ENCODE measurements at regions not wholly inside any gene's neighbourhood (a gene's known extent, or its start where the extent isn't known, plus 50 kb on each side); places are given as distances from the start of the nearest gene placed in this dataset.

DNA sequence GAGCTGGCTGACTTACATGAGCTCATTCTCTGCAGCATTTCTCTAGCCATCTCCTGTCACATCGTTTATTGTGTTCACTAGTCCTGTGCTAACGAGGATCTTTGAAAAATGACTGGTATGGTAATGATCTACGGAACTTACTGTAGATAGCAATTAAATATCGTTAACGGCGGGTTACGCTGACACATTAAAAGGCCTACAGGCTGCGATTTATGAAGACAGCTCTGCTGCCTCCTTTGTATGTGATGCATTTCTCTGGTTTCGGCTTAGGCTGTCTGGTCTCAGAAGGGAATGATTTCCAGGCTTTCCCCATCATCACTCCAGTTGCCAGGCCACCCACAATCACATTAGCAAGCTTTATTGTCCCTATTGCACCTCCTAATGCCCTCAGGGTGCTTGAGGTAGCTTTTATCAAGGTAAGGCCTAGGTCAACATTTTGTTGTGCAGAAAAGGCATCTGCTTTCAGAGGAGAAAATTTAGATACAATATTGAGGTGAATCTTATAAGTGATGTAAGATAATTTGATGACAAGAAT, 284.4 kb downstream of the SOX11 start:
- TF ChIP-seq, protein P1, sequence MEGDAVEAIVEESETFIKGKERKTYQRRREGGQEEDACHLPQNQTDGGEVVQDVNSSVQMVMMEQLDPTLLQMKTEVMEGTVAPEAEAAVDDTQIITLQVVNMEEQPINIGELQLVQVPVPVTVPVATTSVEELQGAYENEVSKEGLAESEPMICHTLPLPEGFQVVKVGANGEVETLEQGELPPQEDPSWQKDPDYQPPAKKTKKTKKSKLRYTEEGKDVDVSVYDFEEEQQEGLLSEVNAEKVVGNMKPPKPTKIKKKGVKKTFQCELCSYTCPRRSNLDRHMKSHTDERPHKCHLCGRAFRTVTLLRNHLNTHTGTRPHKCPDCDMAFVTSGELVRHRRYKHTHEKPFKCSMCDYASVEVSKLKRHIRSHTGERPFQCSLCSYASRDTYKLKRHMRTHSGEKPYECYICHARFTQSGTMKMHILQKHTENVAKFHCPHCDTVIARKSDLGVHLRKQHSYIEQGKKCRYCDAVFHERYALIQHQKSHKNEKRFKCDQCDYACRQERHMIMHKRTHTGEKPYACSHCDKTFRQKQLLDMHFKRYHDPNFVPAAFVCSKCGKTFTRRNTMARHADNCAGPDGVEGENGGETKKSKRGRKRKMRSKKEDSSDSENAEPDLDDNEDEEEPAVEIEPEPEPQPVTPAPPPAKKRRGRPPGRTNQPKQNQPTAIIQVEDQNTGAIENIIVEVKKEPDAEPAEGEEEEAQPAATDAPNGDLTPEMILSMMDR (IDR thresholded peaks at IDR 0.05): no peak
- no peak for DNase-seq (ENCODE audit: extremely low spot score, unreplicated experiment)
- H3K4me3 Mint-ChIP-seq (ENCODE audit: unreplicated experiment): no peak overlapping the region
- no peaks in the 10 kb centered on the region for H3K36me3 Mint-ChIP-seq (ENCODE audit: unreplicated experiment)
- H3K4me1 Mint-ChIP-seq (ENCODE audit: unreplicated experiment): peaks cover 5% of the 10 kb centered on the region
- H3K27me3 Mint-ChIP-seq (ENCODE audit: unreplicated experiment): peaks cover 3% of the 10 kb centered on the region
- no peaks in the 10 kb centered on the region for H3K9me3 Mint-ChIP-seq (ENCODE audit: unreplicated experiment)
- no peak overlapping the region for H3K27ac Mint-ChIP-seq (ENCODE audit: unreplicated experiment)

DNA sequence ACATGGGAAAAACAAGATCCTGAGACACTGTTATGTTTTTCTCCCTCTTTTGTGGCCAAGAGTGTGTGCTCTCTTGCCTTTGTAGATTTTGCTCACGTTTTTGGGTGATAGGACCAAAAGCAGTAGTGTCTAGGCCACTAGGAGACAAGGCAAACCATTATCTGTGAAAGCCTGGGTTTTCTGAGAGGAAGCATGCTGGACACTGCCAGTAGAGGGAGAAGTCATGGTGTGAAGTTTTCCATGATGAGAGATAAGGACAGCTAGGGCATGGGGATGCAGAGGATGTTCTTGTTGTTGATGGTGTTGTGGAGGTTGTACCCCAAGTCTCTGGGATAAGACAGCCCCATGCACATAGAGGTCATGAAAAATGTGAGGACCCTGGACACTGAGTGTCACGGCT, 285.3 kb downstream of the SOX11 start:
- H3K4me1 Mint-ChIP-seq (ENCODE audit: unreplicated experiment): peaks cover 5% of the 10 kb centered on the region
- no peak overlapping the region for H3K27ac Mint-ChIP-seq (ENCODE audit: unreplicated experiment)
- H3K36me3 Mint-ChIP-seq (ENCODE audit: unreplicated experiment): no peaks in the 10 kb centered on the region
- no peak overlapping the region for H3K4me3 Mint-ChIP-seq (ENCODE audit: unreplicated experiment)
- TF ChIP-seq, protein P1 (IDR thresholded peaks at IDR 0.05): no peak
- DNase-seq (ENCODE audit: extremely low spot score, unreplicated experiment): no peak
- no peaks in the 10 kb centered on the region for H3K9me3 Mint-ChIP-seq (ENCODE audit: unreplicated experiment)
- peaks cover 4% of the 10 kb centered on the region for H3K27me3 Mint-ChIP-seq (ENCODE audit: unreplicated experiment)

DNA sequence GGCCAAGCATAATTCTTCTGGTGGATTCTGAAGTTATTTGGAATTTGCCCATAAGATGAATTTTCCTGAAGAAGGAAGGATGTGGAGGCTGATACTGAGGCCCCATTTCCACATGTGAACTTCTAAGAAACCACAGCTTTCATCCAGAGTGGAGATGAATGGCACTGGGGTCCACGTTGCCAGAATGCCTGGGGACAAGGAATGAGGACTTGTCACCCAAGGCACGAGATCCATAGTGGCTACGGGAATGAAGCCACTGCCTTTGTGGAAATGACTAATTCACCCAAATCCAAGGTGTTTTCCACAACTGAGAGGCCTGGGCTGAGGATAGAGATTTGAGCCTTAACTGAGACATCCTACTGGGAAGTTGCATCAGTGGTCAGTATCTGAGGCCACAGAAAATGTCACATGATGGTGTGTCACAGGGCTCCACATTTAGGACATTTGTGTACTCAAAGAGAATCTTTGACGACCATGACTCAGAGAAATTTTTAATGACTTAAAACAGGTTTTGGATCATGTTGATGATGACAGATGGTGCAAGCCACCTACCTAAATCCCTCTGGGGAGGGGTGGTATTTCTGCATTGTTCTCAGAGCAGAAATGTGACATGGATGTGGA, 286.1 kb downstream of the SOX11 start:
- H3K27me3 Mint-ChIP-seq (ENCODE audit: unreplicated experiment): peaks cover 7% of the 10 kb centered on the region
- H3K4me3 Mint-ChIP-seq (ENCODE audit: unreplicated experiment): no peak overlapping the region
- H3K36me3 Mint-ChIP-seq (ENCODE audit: unreplicated experiment): no peaks in the 10 kb centered on the region
- H3K9me3 Mint-ChIP-seq (ENCODE audit: unreplicated experiment): no peaks in the 10 kb centered on the region
- peaks cover 5% of the 10 kb centered on the region for H3K4me1 Mint-ChIP-seq (ENCODE audit: unreplicated experiment)
- no peak for DNase-seq (ENCODE audit: extremely low spot score, unreplicated experiment)
- TF ChIP-seq, protein P1 (IDR thresholded peaks at IDR 0.05): no peak
- H3K27ac Mint-ChIP-seq (ENCODE audit: unreplicated experiment): no peak overlapping the region

DNA sequence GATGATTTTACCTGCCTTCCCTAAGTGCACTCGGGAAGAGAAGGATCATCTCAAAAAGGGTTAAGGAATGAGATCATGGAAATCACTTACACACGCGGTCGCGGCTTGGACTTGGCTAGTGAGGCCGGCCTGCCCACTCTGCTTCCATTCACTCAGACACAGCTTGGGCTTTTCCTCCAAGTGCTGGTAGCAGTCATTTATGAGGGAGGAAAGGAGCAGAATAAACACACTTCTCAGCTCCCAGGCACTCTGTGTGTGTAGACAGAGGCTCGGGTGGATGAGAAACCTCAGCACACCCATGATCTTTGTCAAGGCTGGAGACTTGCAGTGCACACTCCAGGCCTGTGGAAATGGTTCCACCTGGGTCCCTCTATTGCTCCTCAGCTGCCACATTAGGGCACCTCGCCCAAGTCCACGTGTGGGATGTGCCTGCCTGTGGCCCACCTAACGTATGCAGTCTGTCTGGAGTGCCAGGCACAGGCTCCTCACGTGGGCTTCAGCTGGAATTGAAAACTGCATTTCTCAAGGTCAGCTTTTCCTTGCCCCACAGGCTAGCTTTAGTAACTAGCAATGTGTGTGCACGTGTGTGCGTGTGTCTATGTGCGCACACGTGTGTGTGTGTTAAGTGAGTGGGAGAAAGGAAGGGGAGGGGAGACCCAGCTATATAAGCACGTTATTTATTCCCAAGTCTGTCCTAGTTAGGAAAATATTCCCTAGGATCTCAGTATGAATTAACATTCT, 288.4 kb downstream of the SOX11 start:
- H3K27ac Mint-ChIP-seq (ENCODE audit: unreplicated experiment): no peak overlapping the region
- H3K9me3 Mint-ChIP-seq (ENCODE audit: unreplicated experiment): no peaks in the 10 kb centered on the region
- DNase-seq (ENCODE audit: extremely low spot score, unreplicated experiment): no peak
- peaks cover 13% of the 10 kb centered on the region for H3K27me3 Mint-ChIP-seq (ENCODE audit: unreplicated experiment)
- H3K36me3 Mint-ChIP-seq (ENCODE audit: unreplicated experiment): no peaks in the 10 kb centered on the region
- H3K4me3 Mint-ChIP-seq (ENCODE audit: unreplicated experiment): no peak overlapping the region
- H3K4me1 Mint-ChIP-seq (ENCODE audit: unreplicated experiment): peaks cover 5% of the 10 kb centered on the region
- TF ChIP-seq, protein P1 (IDR thresholded peaks at IDR 0.05): no peak

DNA sequence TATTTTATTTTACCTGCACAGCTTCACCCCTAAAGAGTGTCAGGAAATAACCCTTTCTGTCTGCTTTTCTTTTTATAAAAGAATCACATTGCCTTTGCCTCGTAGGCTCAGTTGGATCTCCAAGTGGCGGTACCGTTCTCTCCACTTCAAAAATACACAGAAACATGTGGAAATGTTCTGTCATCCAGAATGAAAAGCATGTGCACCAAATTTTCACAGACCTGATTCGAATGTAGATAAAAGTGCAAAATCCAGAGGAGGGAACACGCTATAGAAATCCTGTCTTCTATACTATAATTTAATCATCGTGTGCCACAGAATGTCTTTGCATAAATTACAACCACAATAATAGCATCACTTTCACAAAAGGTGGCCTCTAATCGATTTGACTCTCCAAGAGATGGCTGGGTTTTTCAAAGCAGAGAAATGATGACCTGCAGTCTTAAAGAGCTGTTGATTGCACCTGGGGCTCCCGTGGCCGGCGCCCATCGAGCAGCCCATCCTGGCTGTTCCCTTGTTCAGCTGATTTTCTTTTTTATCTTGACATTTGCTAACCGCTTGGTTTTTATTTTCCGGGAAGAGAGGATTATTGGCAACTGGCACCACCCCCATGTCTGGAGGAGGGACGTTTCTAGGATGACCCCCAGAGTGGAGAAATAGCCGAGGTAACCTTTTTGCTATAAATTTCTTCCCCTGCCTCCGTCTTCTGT, 290.2 kb downstream of the SOX11 start:
- Mint-ChIP-seq H3K4me3 (ENCODE audit: unreplicated experiment) (no peak overlapping the region), H3K27me3 (ENCODE audit: unreplicated experiment) (peaks cover 13% of the 10 kb centered on the region), H3K9me3 (ENCODE audit: unreplicated experiment) (no peaks in the 10 kb centered on the region), H3K36me3 (ENCODE audit: unreplicated experiment) (no peaks in the 10 kb centered on the region), H3K27ac (ENCODE audit: unreplicated experiment) (no peak overlapping the region), H3K4me1 (ENCODE audit: unreplicated experiment) (peaks cover 5% of the 10 kb centered on the region)
- no peak for DNase-seq (ENCODE audit: extremely low spot score, unreplicated experiment)
- TF ChIP-seq, protein P1 (IDR thresholded peaks at IDR 0.05): no peak

All from osteocyte (in vitro differentiated cells).